HG03469 (cell line): ENCODE measurements at regions not wholly inside any gene's neighbourhood (a gene's known extent, or its start where the extent isn't known, plus 50 kb on each side); places are given as distances from the start of the nearest gene placed in this dataset.

Source experiments
- ATAC-seq: cut with Tn5 transposase; IDR thresholded peaks from one replicate; pipeline ENCODE4 v1.9.1; 2021; ENCODE audit warnings: mild to moderate bottlenecking, moderate library complexity, moderate number of reproducible peaks; ENCODE audit not compliant: unreplicated experiment

GRCh38 chr2:188713961-188714360 is 260.2 kb upstream of the COL3A1 start:
- no peak for ATAC-seq

- ATAC-seq = no peak
These were observed 253.2 kb upstream of the COL3A1 start for GRCh38 chr2:188720811-188721605.

- ATAC-seq = no peak
These were observed 252.4 kb upstream of the COL3A1 start for GRCh38 chr2:188721784-188722183.

GRCh38 chr2:188725746-188726360 is 248.3 kb upstream of the COL3A1 start:
- no peak for ATAC-seq

- ATAC-seq = no peak
These were observed 247.4 kb upstream of the COL3A1 start for GRCh38 chr2:188726626-188727247.

- ATAC-seq = no peak
These were observed 246.3 kb upstream of the COL3A1 start for GRCh38 chr2:188727846-188728245.

- ATAC-seq = no peak
These were observed 239.5 kb upstream of the COL3A1 start for GRCh38 chr2:188734691-188735090.

GRCh38 chr2:188746727-188747126 is 227.4 kb upstream of the COL3A1 start:
- ATAC-seq = no peak

GRCh38 chr2:188751816-188752215 is 222.4 kb upstream of the COL3A1 start:
- no peak for ATAC-seq

GRCh38 chr2:188752311-188752710 is 221.9 kb upstream of the COL3A1 start:
- ATAC-seq = no peak

GRCh38 chr2:188762151-188762550 is 212.0 kb upstream of the COL3A1 start:
- no peak for ATAC-seq

GRCh38 chr2:188765522-188766470 is 208.4 kb upstream of the COL3A1 start:
- ATAC-seq = no peak

- ATAC-seq = no peak
These were observed 207.7 kb upstream of the COL3A1 start for GRCh38 chr2:188766471-188766856.

GRCh38 chr2:188767176-188767575 is 207.0 kb upstream of the COL3A1 start:
- ATAC-seq = no peak

GRCh38 chr2:188770296-188770695 is 203.9 kb upstream of the COL3A1 start:
- ATAC-seq = no peak

- ATAC-seq = no peak
These were observed 201.1 kb upstream of the COL3A1 start for GRCh38 chr2:188773075-188773474.

- ATAC-seq = no peak
These were observed 197.5 kb upstream of the COL3A1 start for GRCh38 chr2:188776634-188777033.

- ATAC-seq = no peak
These were observed 189.9 kb upstream of the COL3A1 start for GRCh38 chr2:188784269-188784762.

- no peak for ATAC-seq
These were observed 189.1 kb upstream of the COL3A1 start for GRCh38 chr2:188785061-188785460.

GRCh38 chr2:188785490-188785889 is 188.7 kb upstream of the COL3A1 start:
- ATAC-seq = no peak

GRCh38 chr2:188786368-188786841 is 187.8 kb upstream of the COL3A1 start:
- ATAC-seq = no peak
